Stimulated activated CD4-positive, alpha-beta T cell treated with anti-CD3 and anti-CD28 coated beads, Interleukin-15, amount 100 ng/mL, for 48 hours (primary cell): ENCODE measurements at regions not wholly inside any gene's neighbourhood (a gene's known extent, or its start where the extent isn't known, plus 50 kb on each side); places are given as distances from the start of the nearest gene placed in this dataset.
"Not testable (repeated sequence)": the region's sequence is repeated elsewhere in the genome, so short reads cannot be mapped to it uniquely, and the experiment has no call there.

Experiments used
- DNase-seq, 2 donors: peaks; one replicate each; pipeline ENCODE4 v3.0.0-alpha.2; 2020; ENCODE audit warnings: low read depth in 2 of 2

DNA sequence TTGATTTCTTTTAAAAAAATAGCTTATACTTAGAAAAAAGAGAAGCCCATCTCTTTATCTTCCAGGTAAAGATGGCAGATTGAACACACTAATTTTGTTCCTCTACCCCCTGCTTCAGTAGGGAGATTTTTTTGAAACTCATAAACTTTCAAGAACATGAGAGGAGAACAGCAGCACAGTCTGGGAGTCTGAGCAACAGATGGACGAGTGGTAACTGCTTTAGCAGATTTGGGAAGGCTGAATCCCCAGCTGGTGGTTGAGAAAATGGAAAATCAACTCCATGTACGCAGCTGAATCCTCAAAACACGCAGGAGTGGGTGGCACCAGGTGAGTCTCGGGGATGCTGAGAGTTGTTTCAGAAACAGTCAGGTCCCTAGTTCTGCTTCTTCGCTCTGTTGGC lies 114.6 kb upstream of the CTBP2 start:
- no peak for DNase-seq

DNA sequence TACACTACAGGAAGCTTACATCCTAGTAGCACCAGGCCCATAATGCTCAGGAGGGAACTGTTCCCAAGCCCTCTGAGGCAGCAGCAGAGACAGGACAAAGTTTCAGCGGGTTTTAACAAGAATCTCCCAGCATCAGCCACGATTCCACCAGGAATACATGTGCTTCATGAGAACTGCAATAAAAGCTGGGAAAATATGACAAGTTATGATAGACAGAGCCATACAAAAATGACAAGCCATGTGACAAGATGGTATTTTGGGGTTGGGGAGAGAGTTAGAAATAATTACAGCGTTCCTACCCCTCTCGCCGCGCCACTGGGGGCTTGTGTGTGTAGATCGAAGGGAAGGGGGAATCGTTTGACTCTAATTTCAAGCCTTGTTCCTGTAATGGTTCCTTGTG lies 112.7 kb upstream of the CTBP2 start:
- DNase-seq, result no peak

DNA sequence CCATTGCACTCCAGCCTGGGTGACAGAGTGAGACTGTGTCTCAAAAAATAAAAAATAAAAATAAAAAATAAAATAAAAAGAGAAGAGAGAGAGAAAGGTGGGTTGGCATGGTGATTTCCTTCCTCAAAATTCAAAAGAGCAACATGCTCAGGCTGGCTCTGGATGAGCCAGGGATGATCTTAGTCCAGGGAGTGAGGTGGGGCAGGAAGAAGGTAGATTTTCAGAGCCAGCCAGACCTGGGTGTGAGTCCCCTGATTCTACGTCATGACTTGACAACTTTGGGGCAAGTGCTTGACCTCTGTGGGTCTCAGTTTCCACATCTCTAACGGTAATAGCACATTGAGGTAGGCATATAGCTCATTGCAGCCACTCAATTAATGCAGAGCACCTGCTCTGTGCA lies 109.4 kb upstream of the CTBP2 start:
- DNase-seq, result no peak

DNA sequence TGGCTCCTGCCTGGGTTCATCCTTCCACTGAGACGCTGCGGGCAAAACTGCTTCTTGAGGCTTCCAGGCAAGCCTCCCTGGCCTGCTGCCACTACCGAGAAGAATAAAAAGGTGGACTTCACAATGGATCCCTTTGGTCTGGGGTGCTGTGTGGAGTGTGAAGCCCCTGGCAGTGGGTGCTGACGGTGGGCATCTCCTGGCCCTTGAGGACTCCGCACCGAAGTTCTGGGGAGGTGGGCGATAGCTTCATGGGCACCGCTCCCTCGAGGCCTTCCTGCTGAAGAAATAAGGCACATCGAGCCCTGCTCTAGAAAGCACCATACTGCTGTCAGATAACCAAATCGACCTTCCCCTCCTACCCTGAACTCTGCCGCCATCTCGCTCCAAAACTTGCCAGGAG lies 106.6 kb upstream of the CTBP2 start:
- DNase-seq, result no peak

DNA sequence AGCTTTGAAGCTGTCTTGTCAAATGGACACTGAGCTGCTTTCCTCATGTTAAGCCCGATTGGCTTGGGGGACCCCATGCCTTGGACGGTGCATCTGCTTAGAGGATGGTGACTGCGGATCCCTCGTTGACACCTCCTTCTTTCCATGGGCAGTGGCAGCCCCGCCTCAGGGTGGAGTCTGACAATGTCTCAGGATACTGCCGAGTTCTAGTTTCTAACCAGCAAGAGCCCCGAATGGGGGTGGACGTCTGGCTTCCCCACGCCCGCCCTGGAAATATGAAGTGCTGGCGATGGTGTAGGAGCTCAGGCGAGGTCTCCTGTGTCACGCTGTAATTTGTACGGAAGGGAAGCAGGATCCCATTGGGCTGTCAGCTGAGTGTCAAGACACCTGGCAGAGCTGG lies 106.2 kb upstream of the CTBP2 start:
- DNase-seq, result no peak

DNA sequence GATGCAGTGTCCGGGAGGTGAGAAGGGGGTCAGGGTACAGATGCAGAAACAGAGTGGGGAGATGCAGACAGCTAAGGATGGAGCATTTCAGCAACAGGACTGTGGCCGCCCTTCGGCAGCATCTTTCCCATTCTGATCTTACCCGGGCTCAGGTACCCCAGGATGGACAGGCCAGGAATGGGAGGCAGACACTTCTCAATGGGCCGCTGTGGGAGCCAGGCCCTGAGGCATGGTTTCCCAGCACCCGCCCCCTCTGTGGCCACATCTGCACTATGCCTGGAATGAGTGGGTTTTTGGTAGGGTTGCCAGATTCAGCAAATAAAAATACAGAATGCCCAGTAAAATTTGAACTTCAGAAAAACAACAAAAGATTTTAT lies 105.2 kb upstream of the CTBP2 start:
- no peak for DNase-seq

DNA sequence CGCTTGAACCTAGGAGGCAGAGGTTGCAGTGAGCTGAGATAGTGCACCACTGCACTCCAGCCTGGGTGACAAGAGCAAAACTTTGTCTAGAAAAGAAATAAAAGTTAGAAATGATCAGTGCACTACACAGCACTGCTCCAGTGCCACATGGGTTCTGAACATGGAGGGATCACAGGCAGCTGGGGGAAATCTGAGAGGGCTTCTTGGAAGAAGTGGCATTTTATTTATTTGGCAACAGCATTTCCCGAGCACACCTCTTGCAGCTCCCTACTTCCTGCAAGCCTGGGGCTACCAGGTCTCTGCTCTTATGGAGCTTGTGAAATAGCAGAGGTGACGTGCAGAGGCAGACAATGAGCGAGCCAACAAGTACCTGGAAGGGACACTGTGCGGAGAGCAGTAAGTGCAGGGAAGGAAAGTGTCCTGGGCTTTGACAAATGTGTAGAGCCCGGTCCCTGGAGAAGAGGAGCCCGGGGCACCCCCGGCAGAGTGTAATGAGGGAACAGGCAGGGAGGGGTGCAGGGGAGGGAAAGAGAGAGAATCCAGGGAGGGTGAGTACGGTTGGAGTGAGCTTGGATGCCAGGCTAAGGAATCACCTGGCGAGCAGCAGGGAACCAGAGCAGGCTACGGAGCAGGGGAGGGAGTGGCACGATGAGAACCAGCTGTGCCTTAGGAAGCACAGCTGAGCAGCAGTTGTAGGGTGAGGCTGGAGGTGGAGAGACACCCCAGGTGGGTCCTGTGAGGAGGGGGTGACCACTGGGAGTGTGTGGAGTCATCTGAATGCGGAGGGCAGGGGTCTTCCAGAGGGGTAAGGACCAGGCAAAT lies 104.6 kb upstream of the CTBP2 start:
- DNase-seq, result no peak

DNA sequence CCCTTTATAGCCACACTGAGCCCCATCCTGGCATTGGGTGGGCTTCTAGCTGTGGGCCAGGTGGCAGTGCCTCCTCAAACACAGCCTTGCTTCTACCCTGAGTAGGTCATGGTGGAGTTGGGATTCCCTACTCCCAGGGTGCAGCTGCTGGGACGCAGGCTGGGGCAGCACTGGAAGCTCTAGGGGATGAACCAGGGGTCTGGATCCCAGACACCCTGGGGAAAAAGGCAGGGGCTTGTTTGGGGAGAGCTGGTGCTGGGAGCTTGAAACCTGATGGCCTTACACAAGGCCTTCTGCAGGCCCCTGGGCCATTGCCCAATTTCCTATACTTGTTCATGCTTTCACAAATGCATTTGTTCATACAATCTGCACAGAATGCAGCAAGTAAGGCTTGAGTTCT lies 103.7 kb upstream of the CTBP2 start:
- no peak for DNase-seq

DNA sequence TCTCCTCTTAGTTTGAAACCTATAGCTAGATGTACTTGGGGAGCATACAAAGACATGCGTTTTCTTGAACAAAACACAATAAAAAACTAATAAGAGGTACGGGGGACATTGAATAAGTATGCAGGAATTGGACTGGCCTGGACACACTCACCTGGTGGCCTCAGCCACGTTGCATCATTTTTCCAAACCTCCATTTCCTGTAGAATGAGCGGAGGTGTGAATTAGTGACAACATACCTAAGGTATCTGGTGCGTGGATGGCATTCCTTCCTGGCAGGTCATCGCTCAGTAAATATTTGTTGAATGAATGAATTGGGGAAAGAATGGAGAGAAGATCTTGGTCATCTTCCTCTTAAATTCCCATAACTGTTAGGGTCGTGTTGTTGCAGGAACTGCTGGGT lies 103.2 kb upstream of the CTBP2 start:
- DNase-seq, result no peak

DNA sequence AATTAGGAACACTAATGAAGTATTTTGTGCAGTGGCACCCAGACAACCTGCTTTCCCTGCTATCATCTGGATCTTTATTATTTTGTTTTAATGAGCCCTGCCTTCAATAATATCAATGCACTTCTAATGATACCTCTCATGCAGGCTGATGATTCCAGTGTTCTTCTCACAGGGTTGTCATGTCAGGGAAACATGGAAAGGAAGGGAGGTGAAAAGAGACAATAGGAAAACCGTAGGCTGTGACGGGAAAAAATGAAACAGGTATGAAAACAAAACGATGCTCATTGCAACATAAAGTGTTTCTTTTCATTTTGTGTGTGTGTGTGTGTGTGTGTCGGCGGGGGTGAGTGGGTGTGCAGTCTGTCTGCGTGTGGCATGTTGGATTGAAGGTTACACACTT lies 102.6 kb upstream of the CTBP2 start:
- no peak for DNase-seq

DNA sequence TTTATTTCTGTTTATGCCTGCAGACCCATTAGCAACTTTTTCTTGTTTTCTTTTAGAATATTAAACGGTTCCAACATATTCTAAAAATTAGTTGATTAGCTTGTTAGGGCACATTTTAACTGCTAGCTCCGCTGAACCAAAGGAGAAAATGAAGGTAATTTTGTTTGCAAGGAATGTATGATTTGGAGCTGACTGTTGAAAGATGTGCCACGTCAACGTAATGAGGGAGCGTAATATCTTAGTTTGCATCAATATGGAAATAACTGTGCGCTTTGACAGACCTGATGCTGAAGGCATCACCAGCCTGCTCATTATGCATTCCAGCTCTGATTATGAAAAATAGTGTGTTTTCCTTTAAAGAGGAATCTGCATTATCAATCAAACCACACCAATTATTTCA lies 102.0 kb upstream of the CTBP2 start:
- no peak for DNase-seq

DNA sequence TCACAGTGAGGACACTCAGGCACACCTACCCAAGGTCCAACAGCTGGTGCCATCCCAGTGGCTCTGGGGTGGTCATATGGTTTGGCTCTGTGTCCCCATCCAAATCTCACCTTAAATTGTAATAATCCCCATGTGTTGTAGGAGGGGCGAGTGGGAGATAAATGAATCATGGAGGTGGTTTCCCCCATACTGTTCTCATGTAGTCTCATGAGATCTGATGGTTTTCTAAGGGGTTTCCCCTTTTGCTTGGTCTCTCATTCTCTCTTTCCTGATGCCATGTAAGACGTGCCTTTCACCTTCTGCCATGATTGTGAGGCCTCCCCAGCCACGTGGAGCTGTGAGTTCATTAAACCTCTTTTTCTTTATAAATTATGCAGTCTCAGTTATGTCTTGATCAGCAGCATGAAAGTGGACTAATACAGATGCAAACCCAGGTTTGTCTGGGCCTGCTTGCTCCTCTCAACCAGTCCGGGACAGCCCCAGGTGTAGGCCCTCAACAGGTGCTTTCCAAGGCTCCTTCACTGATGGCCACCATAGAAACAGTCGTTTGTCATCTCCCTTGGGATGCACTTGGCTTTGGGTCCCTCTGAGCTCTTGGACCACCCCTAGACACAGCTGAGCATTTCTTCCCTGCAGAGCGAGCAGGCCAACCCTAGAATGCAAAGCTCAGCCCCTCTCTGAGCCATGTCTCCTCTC lies 101.3 kb upstream of the CTBP2 start:
- DNase-seq, result no peak

DNA sequence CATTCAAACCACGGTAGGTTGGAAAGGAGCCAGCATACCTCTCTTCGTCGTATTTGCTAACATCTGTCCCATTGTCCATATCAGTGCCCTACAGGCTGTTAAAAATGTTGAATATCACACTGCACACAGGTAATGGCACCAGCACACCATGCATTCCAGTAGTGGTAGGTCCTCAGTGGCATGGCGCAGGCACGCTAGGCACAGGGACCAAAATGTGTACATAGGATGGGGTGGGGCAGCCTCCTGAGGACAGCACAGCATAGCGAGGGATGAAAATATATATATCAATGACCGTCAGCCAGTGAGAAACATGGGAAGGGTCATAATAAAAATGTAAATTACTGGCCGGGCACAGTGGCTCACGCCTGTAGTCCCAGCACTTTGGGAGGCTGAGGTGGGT lies 99.9 kb upstream of the CTBP2 start:
- no peak for DNase-seq

DNA sequence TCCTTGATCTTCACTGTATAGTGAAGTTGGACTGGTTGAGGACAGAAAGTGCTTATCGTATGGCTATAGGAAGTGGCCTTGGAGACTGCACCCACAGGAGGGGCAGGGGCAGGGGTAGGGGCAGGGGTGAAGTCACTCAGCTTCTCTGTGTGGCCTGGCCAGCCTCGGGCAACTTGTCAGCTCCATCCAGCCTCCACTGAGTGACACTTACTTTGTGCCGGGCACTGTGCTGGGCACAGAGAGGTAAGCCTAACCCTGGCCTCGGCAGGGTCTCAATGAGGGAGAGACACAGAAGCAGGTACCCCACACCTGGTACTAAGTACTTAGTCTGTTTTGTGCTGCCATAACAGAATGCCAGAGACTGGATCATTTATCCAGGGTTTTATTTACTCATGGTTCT lies 99.3 kb upstream of the CTBP2 start:
- DNase-seq, result no peak

DNA sequence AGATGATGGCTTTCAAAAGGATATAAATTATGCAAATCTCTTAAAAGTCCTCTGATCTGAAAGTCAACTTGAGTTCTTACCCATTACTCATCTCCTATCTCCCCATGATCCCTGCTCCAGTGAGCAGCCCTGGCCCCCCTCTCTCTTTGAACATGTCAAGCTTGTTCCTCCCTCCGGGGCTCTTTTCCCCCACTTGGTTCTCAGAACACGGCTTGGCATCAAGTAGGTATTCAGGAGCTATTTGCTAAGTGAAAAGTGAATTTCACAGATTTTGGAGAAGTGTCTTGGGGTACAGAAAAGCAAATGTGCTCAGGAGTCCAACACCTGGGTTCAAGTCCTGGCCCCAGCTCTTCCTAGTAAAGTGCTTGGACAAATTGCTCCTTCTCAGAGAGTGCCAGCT lies 98.3 kb upstream of the CTBP2 start:
- DNase-seq, result no peak

DNA sequence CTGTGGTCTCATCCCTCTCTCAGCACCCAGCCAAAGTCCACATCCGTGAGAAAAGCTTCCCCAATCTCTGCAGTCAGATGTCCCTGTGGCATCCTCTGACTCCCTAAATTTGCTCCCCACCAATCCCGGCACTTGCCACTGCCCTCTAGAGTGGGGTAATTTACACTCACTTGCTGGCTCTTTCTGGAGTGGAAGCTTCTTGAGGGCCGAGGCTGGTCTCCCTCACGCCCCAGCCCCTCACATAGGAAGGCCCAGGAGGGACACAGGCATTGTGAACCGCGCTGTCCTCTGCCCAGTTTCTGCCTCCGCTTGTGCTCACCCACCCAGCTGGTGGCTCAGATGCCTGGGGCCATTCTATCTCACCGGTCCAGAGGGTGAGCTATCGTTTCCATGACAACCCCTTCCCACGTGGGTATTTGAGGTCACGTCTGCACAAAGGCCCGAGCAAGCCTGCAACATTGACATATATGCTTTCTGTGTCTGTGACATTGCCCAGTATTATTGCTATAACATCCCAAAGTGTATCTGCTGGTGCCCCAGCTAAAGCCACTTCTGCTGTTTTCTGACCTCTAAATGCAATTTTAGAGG lies 97.3 kb upstream of the CTBP2 start:
- DNase-seq, result no peak

DNA sequence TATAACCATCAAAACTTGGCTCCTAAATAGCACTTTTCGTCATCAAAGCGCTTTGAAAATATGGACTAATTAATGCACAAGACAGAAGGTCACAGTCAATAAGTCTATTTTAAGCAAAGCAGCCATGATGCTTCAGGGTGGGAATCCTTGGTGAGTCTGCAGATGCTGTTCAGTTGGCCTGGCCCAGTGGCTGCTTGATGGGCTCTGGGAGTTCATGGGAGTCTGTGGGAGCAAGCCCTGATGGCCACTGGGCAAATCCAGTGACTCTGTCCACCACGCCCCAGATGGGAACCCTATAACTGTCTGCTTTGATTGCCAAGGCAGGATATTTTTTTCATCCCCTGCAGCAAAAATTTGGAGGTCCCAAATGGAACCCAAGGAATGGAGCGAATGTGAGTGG lies 95.7 kb upstream of the CTBP2 start:
- no peak for DNase-seq

DNA sequence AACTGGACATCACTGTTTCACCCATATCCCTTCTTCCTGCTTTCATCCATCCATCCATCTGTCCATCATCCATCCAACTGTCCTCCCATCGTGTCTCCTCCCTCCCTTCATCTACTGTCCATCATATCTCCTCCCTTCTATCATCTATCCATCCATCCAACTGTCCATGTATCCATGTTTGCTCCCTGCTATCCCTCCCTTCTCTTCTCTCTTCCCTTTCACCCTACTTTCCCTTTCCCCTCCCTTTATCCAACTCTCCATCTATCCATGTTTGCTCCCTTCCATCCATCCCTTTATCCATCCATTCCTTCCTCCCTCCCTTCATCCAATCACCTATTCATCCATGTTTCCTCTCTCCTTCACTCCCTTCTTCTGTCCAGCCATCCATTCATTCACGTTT lies 92.6 kb upstream of the CTBP2 start:
- no peak for DNase-seq

DNA sequence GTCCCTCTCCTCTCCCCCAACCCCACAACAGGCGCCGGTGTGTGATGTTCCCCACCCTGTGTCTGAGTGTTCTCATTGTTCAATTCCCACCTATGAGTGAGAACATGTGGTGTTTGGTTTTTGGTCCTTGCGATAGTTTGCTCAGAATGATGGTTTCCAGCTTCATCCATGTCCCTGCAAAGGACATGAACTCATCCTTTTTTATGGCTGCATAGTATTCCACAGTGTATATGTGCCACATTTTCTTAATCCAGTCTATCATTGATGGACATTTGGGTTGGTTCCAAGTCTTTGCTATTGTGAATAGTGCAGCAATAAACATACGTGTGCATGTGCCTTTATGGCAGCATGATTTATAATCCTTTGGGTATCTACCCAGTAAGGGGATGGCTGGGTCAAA lies 90.5 kb upstream of the CTBP2 start:
- not testable (repeated sequence) for DNase-seq

DNA sequence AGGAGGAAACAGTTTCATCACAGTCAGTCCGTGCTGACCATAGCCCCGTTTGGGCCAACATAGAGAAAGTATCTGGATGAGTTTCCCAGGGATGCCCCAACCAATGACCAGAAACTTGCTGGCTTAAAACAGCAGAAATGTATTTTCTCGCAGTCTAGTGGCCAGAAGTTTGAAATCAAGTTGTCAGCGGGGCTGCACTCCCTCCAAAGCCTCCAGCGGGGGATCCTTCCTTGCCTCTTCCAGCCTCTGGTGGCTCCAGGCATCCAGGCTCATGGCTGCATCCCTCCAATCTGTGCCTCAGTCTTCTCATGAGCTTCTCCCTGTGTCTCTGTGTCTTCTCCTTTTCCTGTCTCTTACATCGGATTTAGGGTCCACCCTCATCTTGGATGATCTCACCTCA lies 89.6 kb upstream of the CTBP2 start:
- DNase-seq, result no peak

DNA sequence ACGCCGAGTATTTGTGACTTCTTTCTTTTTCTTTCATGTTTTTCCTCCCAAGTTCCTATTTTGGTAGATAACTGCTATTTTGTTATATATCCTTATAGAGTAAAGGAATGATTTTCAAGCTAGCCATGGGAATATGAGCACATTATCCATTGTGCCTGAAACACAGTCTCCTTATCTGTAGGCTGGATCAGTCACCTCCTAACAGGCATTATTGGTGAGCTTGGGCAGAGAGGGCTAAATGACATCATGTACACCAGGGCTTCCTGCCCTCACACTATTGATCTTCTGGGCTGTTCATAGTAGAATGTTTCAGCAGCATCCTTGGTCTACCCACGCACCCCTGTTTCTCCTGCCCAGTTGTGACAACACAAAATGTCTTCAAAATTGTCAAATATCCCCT lies 88.1 kb upstream of the CTBP2 start:
- no peak for DNase-seq

DNA sequence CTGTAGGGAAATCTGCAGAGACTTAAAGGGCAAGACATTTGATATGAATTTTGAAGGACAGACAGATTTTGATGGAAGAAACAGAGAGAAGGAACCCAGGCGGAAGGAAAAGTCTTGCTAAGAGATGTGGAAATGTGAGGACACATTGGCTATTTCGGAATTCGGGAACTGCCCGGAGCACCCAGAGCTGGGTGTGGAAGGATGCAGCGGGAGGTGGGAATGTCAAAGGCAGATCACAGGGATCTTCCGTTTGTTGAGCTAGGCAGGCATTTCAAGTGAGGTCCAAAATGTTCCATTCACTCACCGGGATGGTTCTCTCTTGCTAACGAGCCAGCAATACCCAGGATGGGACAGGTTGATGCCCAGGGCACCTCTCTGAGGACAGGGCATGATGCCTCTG lies 87.2 kb upstream of the CTBP2 start:
- no peak for DNase-seq

DNA sequence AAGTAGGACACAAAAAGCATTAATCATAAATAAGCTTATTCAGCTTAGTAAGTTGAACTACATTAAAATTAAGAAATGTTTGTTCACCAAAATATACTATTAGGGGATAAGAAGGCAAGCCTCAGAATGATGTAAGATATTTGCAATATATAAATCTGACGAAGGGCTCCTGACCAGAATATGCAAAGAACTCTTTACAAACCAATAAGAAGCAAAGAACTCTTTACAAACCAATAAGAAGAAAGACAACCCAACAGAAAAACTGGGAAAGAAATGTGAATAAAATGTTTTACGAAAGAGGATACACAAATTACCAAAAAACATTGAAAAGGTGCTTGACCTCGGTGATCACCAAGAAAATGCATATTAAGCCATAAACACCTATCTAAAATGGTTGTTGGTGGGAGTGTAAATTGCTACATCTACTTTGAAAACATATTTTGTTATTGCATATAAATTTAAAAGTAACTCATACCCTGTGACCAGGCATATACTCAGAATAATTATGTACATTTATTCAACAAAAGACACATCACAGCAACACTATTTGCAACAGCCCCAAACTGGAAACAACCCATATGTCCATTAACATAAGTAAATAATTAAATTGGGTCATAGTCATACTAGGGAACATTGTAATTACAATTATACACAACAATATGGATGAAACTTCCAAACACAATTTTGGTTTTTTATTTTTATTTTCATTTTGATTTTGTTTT lies 83.3 kb upstream of the CTBP2 start:
- no peak for DNase-seq
